ENCODE measurements at regions not wholly inside any gene's neighbourhood (a gene's known extent, or its start where the extent isn't known, plus 50 kb on each side); places are given as distances from the start of the nearest gene placed in this dataset.
"Not testable (repeated sequence)": the region's sequence is repeated elsewhere in the genome, so short reads cannot be mapped to it uniquely, and the experiment has no call there.

- Mint-ChIP-seq H3K4me1 (ENCODE audit: low read depth) (no peaks in the 10 kb centered on the region), H3K4me3 (ENCODE audit: low read depth) (no peak overlapping the region), H3K27ac (no peak overlapping the region), H3K27me3 (ENCODE audit: low read depth) (no peaks in the 10 kb centered on the region), H3K36me3 (ENCODE audit: low read depth) (no peaks in the 10 kb centered on the region), H3K9me3 (no peaks in the 10 kb centered on the region)
- DNase-seq (ENCODE audit: low spot score) = no peak
- intact Hi-C loops (cut with micrococcal nuclease) = no loop called here
Measured at GRCh38 chr14:58769011-58769643, 131.4 kb downstream of the DACT1 start.

GRCh38 chr14:58769771-58770170, 132.0 kb downstream of the DACT1 start:
- intact Hi-C loops (cut with micrococcal nuclease) = no loop called here
- no peaks in the 10 kb centered on the region for H3K9me3 Mint-ChIP-seq
- no peak overlapping the region for H3K4me3 Mint-ChIP-seq (ENCODE audit: low read depth)
- H3K4me1 Mint-ChIP-seq (ENCODE audit: low read depth) = no peaks in the 10 kb centered on the region
- H3K36me3 Mint-ChIP-seq (ENCODE audit: low read depth) = no peaks in the 10 kb centered on the region
- DNase-seq (ENCODE audit: low spot score) = no peak
- no peak overlapping the region for H3K27ac Mint-ChIP-seq
- no peaks in the 10 kb centered on the region for H3K27me3 Mint-ChIP-seq (ENCODE audit: low read depth)

GRCh38 chr14:58770491-58770982, 132.8 kb downstream of the DACT1 start:
- Mint-ChIP-seq H3K36me3 (ENCODE audit: low read depth) (no peaks in the 10 kb centered on the region), H3K9me3 (no peaks in the 10 kb centered on the region), H3K27ac (no peak overlapping the region), H3K4me3 (ENCODE audit: low read depth) (no peak overlapping the region), H3K4me1 (ENCODE audit: low read depth) (no peaks in the 10 kb centered on the region), H3K27me3 (ENCODE audit: low read depth) (no peaks in the 10 kb centered on the region)
- no peak for DNase-seq (ENCODE audit: low spot score)
- intact Hi-C loops (cut with micrococcal nuclease) = no loop called here

- H3K9me3 Mint-ChIP-seq = no peaks in the 10 kb centered on the region
- no peak overlapping the region for H3K4me3 Mint-ChIP-seq (ENCODE audit: low read depth)
- DNase-seq (ENCODE audit: low spot score) = no peak
- H3K4me1 Mint-ChIP-seq (ENCODE audit: low read depth) = no peaks in the 10 kb centered on the region
- H3K27me3 Mint-ChIP-seq (ENCODE audit: low read depth) = no peaks in the 10 kb centered on the region
- no peaks in the 10 kb centered on the region for H3K36me3 Mint-ChIP-seq (ENCODE audit: low read depth)
- H3K27ac Mint-ChIP-seq = no peak overlapping the region
- intact Hi-C loops (cut with micrococcal nuclease) = no loop called here
Measured at GRCh38 chr14:58771016-58771415, 133.3 kb downstream of the DACT1 start.

- no peak for DNase-seq (ENCODE audit: low spot score)
- no peaks in the 10 kb centered on the region for H3K4me1 Mint-ChIP-seq (ENCODE audit: low read depth)
- intact Hi-C loops (cut with micrococcal nuclease) = no loop called here
- H3K4me3 Mint-ChIP-seq (ENCODE audit: low read depth) = no peak overlapping the region
- H3K27me3 Mint-ChIP-seq (ENCODE audit: low read depth) = no peaks in the 10 kb centered on the region
- no peak overlapping the region for H3K27ac Mint-ChIP-seq
- H3K36me3 Mint-ChIP-seq (ENCODE audit: low read depth) = no peaks in the 10 kb centered on the region
- H3K9me3 Mint-ChIP-seq = no peaks in the 10 kb centered on the region
Measured at GRCh38 chr14:58772116-58772515, 134.4 kb downstream of the DACT1 start.

- H3K4me3 Mint-ChIP-seq (ENCODE audit: low read depth) = no peak overlapping the region
- no peaks in the 10 kb centered on the region for H3K4me1 Mint-ChIP-seq (ENCODE audit: low read depth)
- H3K27me3 Mint-ChIP-seq (ENCODE audit: low read depth) = no peaks in the 10 kb centered on the region
- no peak overlapping the region for H3K27ac Mint-ChIP-seq
- intact Hi-C loops (cut with micrococcal nuclease) = no loop called here
- no peak for DNase-seq (ENCODE audit: low spot score)
- no peaks in the 10 kb centered on the region for H3K9me3 Mint-ChIP-seq
- H3K36me3 Mint-ChIP-seq (ENCODE audit: low read depth) = no peaks in the 10 kb centered on the region
Measured at GRCh38 chr14:58772794-58773620, 135.2 kb downstream of the DACT1 start.

- Mint-ChIP-seq H3K36me3 (ENCODE audit: low read depth) (no peaks in the 10 kb centered on the region), H3K4me3 (ENCODE audit: low read depth) (no peak overlapping the region), H3K9me3 (no peaks in the 10 kb centered on the region), H3K27ac (no peak overlapping the region), H3K4me1 (ENCODE audit: low read depth) (no peaks in the 10 kb centered on the region), H3K27me3 (ENCODE audit: low read depth) (no peaks in the 10 kb centered on the region)
- no peak for DNase-seq (ENCODE audit: low spot score)
- intact Hi-C loops (cut with micrococcal nuclease) = no loop called here
Measured at GRCh38 chr14:58774531-58774930, 136.8 kb downstream of the DACT1 start.

GRCh38 chr14:58775130-58775529, 137.4 kb downstream of the DACT1 start:
- H3K9me3 Mint-ChIP-seq; H3K27ac Mint-ChIP-seq; DNase-seq (ENCODE audit: low spot score); intact Hi-C loops (cut with micrococcal nuclease); H3K36me3 Mint-ChIP-seq (ENCODE audit: low read depth); H3K4me1 Mint-ChIP-seq (ENCODE audit: low read depth); H3K27me3 Mint-ChIP-seq (ENCODE audit: low read depth); H3K4me3 Mint-ChIP-seq (ENCODE audit: low read depth): not testable (repeated sequence)

GRCh38 chr14:58776516-58776915, 138.8 kb downstream of the DACT1 start:
- Mint-ChIP-seq H3K4me3 (ENCODE audit: low read depth) (no peak overlapping the region), H3K4me1 (ENCODE audit: low read depth) (no peaks in the 10 kb centered on the region), H3K9me3 (no peaks in the 10 kb centered on the region), H3K27me3 (ENCODE audit: low read depth) (no peaks in the 10 kb centered on the region), H3K27ac (no peak overlapping the region), H3K36me3 (ENCODE audit: low read depth) (no peaks in the 10 kb centered on the region)
- no peak for DNase-seq (ENCODE audit: low spot score)
- intact Hi-C loops (cut with micrococcal nuclease) = no loop called here

GRCh38 chr14:58777541-58777979, 139.8 kb downstream of the DACT1 start:
- Mint-ChIP-seq H3K36me3 (ENCODE audit: low read depth) (no peaks in the 10 kb centered on the region), H3K27ac (no peak overlapping the region), H3K9me3 (no peaks in the 10 kb centered on the region), H3K4me3 (ENCODE audit: low read depth) (no peak overlapping the region), H3K27me3 (ENCODE audit: low read depth) (no peaks in the 10 kb centered on the region), H3K4me1 (ENCODE audit: low read depth) (no peaks in the 10 kb centered on the region)
- DNase-seq (ENCODE audit: low spot score) = no peak
- intact Hi-C loops (cut with micrococcal nuclease) = no loop called here

GRCh38 chr14:58778202-58778601, 140.4 kb downstream of the DACT1 start:
- Mint-ChIP-seq H3K27me3 (ENCODE audit: low read depth) (no peaks in the 10 kb centered on the region), H3K9me3 (no peaks in the 10 kb centered on the region), H3K27ac (no peak overlapping the region), H3K4me1 (ENCODE audit: low read depth) (no peaks in the 10 kb centered on the region), H3K4me3 (ENCODE audit: low read depth) (no peak overlapping the region), H3K36me3 (ENCODE audit: low read depth) (no peaks in the 10 kb centered on the region)
- intact Hi-C loops (cut with micrococcal nuclease) = no loop called here
- DNase-seq (ENCODE audit: low spot score) = no peak

- DNase-seq (ENCODE audit: low spot score) = no peak
- Mint-ChIP-seq H3K36me3 (ENCODE audit: low read depth) (no peaks in the 10 kb centered on the region), H3K27ac (no peak overlapping the region), H3K4me3 (ENCODE audit: low read depth) (no peak overlapping the region), H3K27me3 (ENCODE audit: low read depth) (no peaks in the 10 kb centered on the region), H3K9me3 (no peaks in the 10 kb centered on the region), H3K4me1 (ENCODE audit: low read depth) (no peaks in the 10 kb centered on the region)
- intact Hi-C loops (cut with micrococcal nuclease) = no loop called here
Measured at GRCh38 chr14:58779376-58779775, 141.6 kb downstream of the DACT1 start.

GRCh38 chr14:58780185-58780584, 142.4 kb downstream of the DACT1 start:
- H3K27me3 Mint-ChIP-seq (ENCODE audit: low read depth) = no peaks in the 10 kb centered on the region

More at GRCh38 chr14:58780185-58780584, 142.4 kb downstream of the DACT1 start:
- H3K4me3 Mint-ChIP-seq (ENCODE audit: low read depth) = no peak overlapping the region
- no peaks in the 10 kb centered on the region for H3K36me3 Mint-ChIP-seq (ENCODE audit: low read depth)
- no peaks in the 10 kb centered on the region for H3K4me1 Mint-ChIP-seq (ENCODE audit: low read depth)
- H3K9me3 Mint-ChIP-seq = no peaks in the 10 kb centered on the region
- DNase-seq (ENCODE audit: low spot score) = no peak
- H3K27ac Mint-ChIP-seq = no peak overlapping the region
- intact Hi-C loops (cut with micrococcal nuclease) = no loop called here
